ENCODE measurements at regions not wholly inside any gene's neighbourhood (a gene's known extent, or its start where the extent isn't known, plus 50 kb on each side); places are given as distances from the start of the nearest gene placed in this dataset.

GRCh38 chr14:71212093-71212492 lies 304.8 kb downstream of the PCNX1 start (continued):
- no peak for TF ChIP-seq NFATC4 (CRISPR knock-in tag; IDR thresholded peaks at IDR 0.05)

GRCh38 chr14:71212683-71213107 lies 305.4 kb downstream of the PCNX1 start:
- peaks cover 9% of the 10 kb centered on the region for H3K4me1 Mint-ChIP-seq
- peaks cover 25% of the 10 kb centered on the region for H3K9me3 Mint-ChIP-seq
- 0 out of 2 replicates have a peak, but pooled peaks have one; percentile 23 for TF ChIP-seq TEAD1 (CRISPR knock-in tag; IDR thresholded peaks at IDR 0.05)
- no peak for TF ChIP-seq CREB1 (CRISPR knock-in tag; IDR thresholded peaks at IDR 0.05)
- peaks cover 5% of the 10 kb centered on the region for H3K27me3 Mint-ChIP-seq (ENCODE audit: low read depth)
- H3K36me3 Mint-ChIP-seq = peaks cover 6% of the 10 kb centered on the region
- POLR2A ChIA-PET = interaction anchor here (0.7 kb wide), 1 partner anchor 21 kb away, joined by 3 read pairs; no protein-coding TSS in a partner anchor
- no peak overlapping the region for H3K4me3 Mint-ChIP-seq
- ATAC-seq = no peak; the same call in 1 of the 2 replicates
- DNase-seq (ENCODE audit: low spot score) = no peak
- CTCF ChIA-PET = no interaction called here
- H3K27ac Mint-ChIP-seq = no peak overlapping the region

GRCh38 chr14:71214241-71214640 lies 307.0 kb downstream of the PCNX1 start:
- H3K36me3 Mint-ChIP-seq = peaks cover 11% of the 10 kb centered on the region
- POLR2A ChIA-PET = no interaction called here
- peaks cover 9% of the 10 kb centered on the region for H3K4me1 Mint-ChIP-seq
- peaks cover 5% of the 10 kb centered on the region for H3K27me3 Mint-ChIP-seq (ENCODE audit: low read depth)
- DNase-seq (ENCODE audit: low spot score) = no peak
- CTCF ChIA-PET = interaction anchor here (1.3 to 1.5 kb wide), 2 partner anchors 13 to 48 kb away, joined by 3 read pairs; no protein-coding TSS in a partner anchor
- H3K4me3 Mint-ChIP-seq = no peak overlapping the region
- no peak overlapping the region for H3K27ac Mint-ChIP-seq
- peaks cover 22% of the 10 kb centered on the region for H3K9me3 Mint-ChIP-seq
- ATAC-seq = no peak
- TF ChIP-seq ZNF281 (CRISPR knock-in tag; IDR thresholded peaks at IDR 0.05) = no peak
- TF ChIP-seq ETV6 (CRISPR knock-in tag; IDR thresholded peaks at IDR 0.05) = no peak
- no peak for TF ChIP-seq STAT6 (CRISPR knock-in tag; conservative IDR thresholded peaks at IDR 0.05; ENCODE audit: low read depth)
- no peak for TF ChIP-seq NR2C2 (CRISPR knock-in tag; IDR thresholded peaks at IDR 0.05)
- no peak for TF ChIP-seq KAT7 (CRISPR knock-in tag; IDR thresholded peaks at IDR 0.05; ENCODE audit: borderline replicate concordance)
- no peak for TF ChIP-seq E2F4 (CRISPR knock-in tag; IDR thresholded peaks at IDR 0.05; ENCODE audit: borderline replicate concordance, low read depth)
- no peak for TF ChIP-seq MLX (CRISPR knock-in tag; IDR thresholded peaks at IDR 0.05)
- TF ChIP-seq CREM (CRISPR knock-in tag; IDR thresholded peaks at IDR 0.05) = no peak
- TF ChIP-seq EMX1 (CRISPR knock-in tag; IDR thresholded peaks at IDR 0.05) = no peak
- TF ChIP-seq ARID4B (CRISPR knock-in tag; IDR thresholded peaks at IDR 0.05; ENCODE audit: borderline replicate concordance) = no peak
- TF ChIP-seq ELF4 (CRISPR knock-in tag; IDR thresholded peaks at IDR 0.05; ENCODE audit: low read depth) = no peak
- no peak for TF ChIP-seq PREB (CRISPR knock-in tag; IDR thresholded peaks at IDR 0.05; ENCODE audit: borderline replicate concordance)
- TF ChIP-seq ZNF219 (CRISPR knock-in tag; IDR thresholded peaks at IDR 0.05; ENCODE audit: borderline replicate concordance) = no peak
- no peak for TF ChIP-seq ESRRA (CRISPR knock-in tag; IDR thresholded peaks at IDR 0.05; ENCODE audit: borderline replicate concordance)
- no peak for TF ChIP-seq E2F5 (CRISPR knock-in tag; IDR thresholded peaks at IDR 0.05)

Measured in WTC11 (cell line).